HUDEP-2 (cell line): ENCODE measurements at regions not wholly inside any gene's neighbourhood (a gene's known extent, or its start where the extent isn't known, plus 50 kb on each side); places are given as distances from the start of the nearest gene placed in this dataset.
"Not testable (repeated sequence)": the region's sequence is repeated elsewhere in the genome, so short reads cannot be mapped to it uniquely, and the experiment has no call there.

Experiments used
- DNase-seq, 76 experiments: peaks; one replicate each; lab custom pipeline; 2025; ENCODE audit not compliant: unreplicated experiment in 76 of 76; lab: John Stamatoyannopoulos, UW

GRCh38 chr6:168179702-168180382, 100.8 kb upstream of the FRMD1 start:
- no peak for DNase-seq

- no peak for DNase-seq
Observed at GRCh38 chr6:168179133-168179532, 100.1 kb upstream of the FRMD1 start.

GRCh38 chr6:168177103-168177891, 98.3 kb upstream of the FRMD1 start:
- DNase-seq = no peak

GRCh38 chr6:168171673-168172353, 92.8 kb upstream of the FRMD1 start:
- no peak for DNase-seq

- DNase-seq = no peak
Observed at GRCh38 chr6:168170841-168171601, 92.0 kb upstream of the FRMD1 start.

- no peak for DNase-seq
Observed at GRCh38 chr6:168169624-168170023, 90.6 kb upstream of the FRMD1 start.

GRCh38 chr6:168168936-168169335, 89.9 kb upstream of the FRMD1 start:
- not testable (repeated sequence) for DNase-seq

- not testable (repeated sequence) for DNase-seq
Observed at GRCh38 chr6:168168330-168168729, 89.3 kb upstream of the FRMD1 start.

GRCh38 chr6:168167431-168168315, 88.7 kb upstream of the FRMD1 start:
- DNase-seq = no peak

- DNase-seq = no peak
Observed at GRCh38 chr6:168166627-168167026, 87.6 kb upstream of the FRMD1 start.

- DNase-seq = no peak
Observed at GRCh38 chr6:168165891-168166290, 86.9 kb upstream of the FRMD1 start.

- no peak for DNase-seq
Observed at GRCh38 chr6:168165373-168165772, 86.4 kb upstream of the FRMD1 start.

GRCh38 chr6:168164462-168165061, 85.5 kb upstream of the FRMD1 start:
- DNase-seq = no peak

- DNase-seq = no peak
Observed at GRCh38 chr6:168163096-168163731, 84.2 kb upstream of the FRMD1 start.

- DNase-seq = no peak
Observed at GRCh38 chr6:168162366-168162765, 83.4 kb upstream of the FRMD1 start.

GRCh38 chr6:168161371-168161750, 82.3 kb upstream of the FRMD1 start:
- DNase-seq = no peak

- no peak for DNase-seq
Observed at GRCh38 chr6:168160506-168161370, 81.7 kb upstream of the FRMD1 start.

- DNase-seq = no peak
Observed at GRCh38 chr6:168159506-168159905, 80.5 kb upstream of the FRMD1 start.
